Stimulated activated naive B cell treated with anti-CD40 and anti-IgM and Interleukin-4, amounts not matched to agents 10 μg/mL and 1 μg/mL and 100 μg/mL, for 72 hours (primary cell): ENCODE measurements at regions not wholly inside any gene's neighbourhood (a gene's known extent, or its start where the extent isn't known, plus 50 kb on each side); places are given as distances from the start of the nearest gene placed in this dataset.

Experiments
- ATAC-seq, 2 donors: fragments of 150-1000 bp; cut with Tn5 transposase; replicated peaks; 2 replicates each; pipeline ENCODE4 v1.10.0; 2021; ENCODE audit warnings: moderate library complexity in 1 of 2
- DNase-seq: peaks from one replicate; pipeline ENCODE4 v3.0.0; 2021
- H3K27ac Mint-ChIP-seq: one replicate; pipeline ENCODE4 v1.8.0; 2022; ENCODE audit warnings: mild to moderate bottlenecking, mixed read lengths
- H3K27me3 Mint-ChIP-seq, 2 donors: one replicate each; pipeline ENCODE4 v1.8.0; 2022; ENCODE audit warnings: mixed read lengths in 2 of 2
- H3K36me3 Mint-ChIP-seq, 2 donors: one replicate each; pipeline ENCODE4 v1.8.0; 2022; ENCODE audit warnings: mixed read lengths in 2 of 2, mild to moderate bottlenecking in 1 of 2
- H3K4me1 Mint-ChIP-seq, 2 donors: one replicate each; pipeline ENCODE4 v1.8.0; 2022; ENCODE audit warnings: mixed read lengths in 2 of 2, mild to moderate bottlenecking in 1 of 2
- H3K4me3 Mint-ChIP-seq, 2 donors: one replicate each; pipeline ENCODE4 v1.8.0; 2022; ENCODE audit warnings: mild to moderate bottlenecking in 2 of 2, mixed read lengths in 2 of 2, moderate library complexity in 1 of 2
- H3K9me3 Mint-ChIP-seq, 2 donors: one replicate each; pipeline ENCODE4 v1.8.0; 2022; ENCODE audit warnings: mixed read lengths in 2 of 2, mild to moderate bottlenecking in 1 of 2

- ATAC-seq (no peak), DNase-seq (no peak)
- H3K27me3 Mint-ChIP-seq, result no peaks in the 10 kb centered on the region
- H3K4me1 Mint-ChIP-seq, result peaks cover 16 to 32% of the 10 kb centered on the region in 2 donors
- no peak overlapping the region for H3K27ac Mint-ChIP-seq
- peaks cover 0 to 1% of the 10 kb centered on the region in 2 donors for H3K36me3 Mint-ChIP-seq
- H3K4me3 Mint-ChIP-seq, result no peak overlapping the region
- H3K9me3 Mint-ChIP-seq, result peaks cover 0 to 2% of the 10 kb centered on the region in 2 donors
These were observed 498.1 kb downstream of the COG6 start for GRCh38 chr13:40153516-40153915.

DNA sequence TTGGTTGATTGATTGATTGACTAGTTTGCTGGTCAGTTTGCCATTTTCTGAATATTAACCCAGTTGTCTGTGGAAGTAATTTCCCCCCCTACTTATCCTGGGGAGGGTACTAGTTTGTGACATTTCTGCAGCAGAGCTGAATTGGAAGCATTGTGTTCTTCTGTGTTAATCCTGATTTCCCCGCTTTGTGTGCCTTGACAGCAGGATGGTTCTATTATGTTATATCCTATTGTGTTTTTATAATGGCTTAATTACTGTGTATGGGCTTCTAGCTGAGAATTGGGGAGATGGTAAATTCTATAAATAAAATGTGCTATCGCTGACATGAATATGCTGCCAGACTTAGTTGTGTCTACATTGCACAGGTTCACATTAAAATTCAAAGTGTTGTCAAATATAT is 499.7 kb downstream of the COG6 start:
- Mint-ChIP-seq H3K9me3 (peaks cover 0 to 4% of the 10 kb centered on the region in 2 donors), H3K27ac (no peak overlapping the region)

DNA sequence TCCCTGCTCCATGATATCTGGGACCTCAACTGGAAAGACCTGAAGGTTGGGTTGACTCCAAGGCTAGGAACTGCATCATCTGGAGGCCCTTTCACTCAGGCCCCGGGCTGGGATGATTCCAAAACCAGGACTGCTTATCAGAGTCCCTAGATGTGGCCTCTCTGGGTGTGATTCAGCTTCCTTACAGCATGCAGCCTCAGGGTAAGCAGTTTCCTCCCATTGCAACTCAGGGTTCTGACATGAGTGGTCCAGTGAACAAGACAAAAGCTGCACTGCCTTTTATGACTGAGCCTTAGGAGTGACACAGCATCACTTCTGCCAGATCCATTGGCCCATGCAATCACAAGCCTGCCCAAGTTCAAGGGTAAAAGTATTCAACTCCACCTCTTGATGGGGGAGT is 502.8 kb downstream of the COG6 start:
- Mint-ChIP-seq H3K27me3 (no peaks in the 10 kb centered on the region), H3K9me3 (peaks cover 0 to 3% of the 10 kb centered on the region in 2 donors), H3K4me3 (no peak overlapping the region)

More for the DNA sequence above, 499.7 kb downstream of the COG6 start:
- Mint-ChIP-seq H3K36me3 (peaks cover 3 to 5% of the 10 kb centered on the region in 2 donors), H3K4me1 (peaks cover 17 to 35% of the 10 kb centered on the region in 2 donors), H3K4me3 (no peak overlapping the region), H3K27me3 (no peaks in the 10 kb centered on the region)
- ATAC-seq (no peak), DNase-seq (no peak)

DNA sequence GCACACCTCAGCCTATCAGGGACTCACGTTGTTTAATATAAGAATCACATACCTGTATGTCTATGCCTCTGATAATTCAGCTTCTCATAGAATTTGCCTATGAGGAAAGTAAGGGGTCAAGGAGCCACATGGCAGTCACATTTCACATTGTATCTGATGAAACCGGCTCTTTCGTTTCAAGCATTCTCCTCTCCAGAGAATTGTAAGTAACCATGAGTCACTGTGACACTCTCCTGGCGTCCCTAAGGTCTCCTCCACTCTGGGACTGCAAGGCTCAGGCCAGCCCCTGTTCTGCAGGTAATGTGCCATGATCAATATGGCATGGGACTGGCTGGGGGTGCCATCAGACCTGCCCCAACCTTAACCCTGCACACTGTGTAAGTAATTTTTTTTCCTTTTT is 503.3 kb downstream of the COG6 start:
- peaks cover 3 to 4% of the 10 kb centered on the region in 2 donors for H3K36me3 Mint-ChIP-seq
- peak overlapping the region; percentile 91 for H3K27ac Mint-ChIP-seq
- H3K4me3 Mint-ChIP-seq, result no peak overlapping the region
- H3K4me1 Mint-ChIP-seq, result peaks cover 39 to 53% of the 10 kb centered on the region in 2 donors
- H3K27me3 Mint-ChIP-seq, result no peaks in the 10 kb centered on the region
- DNase-seq (no peak), ATAC-seq (peak; percentile 23 to 38)
- peaks cover 0 to 3% of the 10 kb centered on the region in 2 donors for H3K9me3 Mint-ChIP-seq

More for the DNA sequence above, 502.8 kb downstream of the COG6 start:
- Mint-ChIP-seq H3K36me3 (peaks cover 3 to 4% of the 10 kb centered on the region in 2 donors), H3K4me1 (peaks cover 38 to 51% of the 10 kb centered on the region in 2 donors), H3K27ac (no peak overlapping the region)
- DNase-seq (no peak), ATAC-seq (peak; percentile 33 to 55)

GRCh38 chr13:40159736-40160135 is 504.3 kb downstream of the COG6 start:
- no peaks in the 10 kb centered on the region for H3K27me3 Mint-ChIP-seq
- DNase-seq, result no peak
- H3K9me3 Mint-ChIP-seq, result peaks cover 0 to 3% of the 10 kb centered on the region in 2 donors
- no peak overlapping the region for H3K4me3 Mint-ChIP-seq
- no peak for ATAC-seq
- peaks cover 39 to 60% of the 10 kb centered on the region in 2 donors for H3K4me1 Mint-ChIP-seq
- H3K36me3 Mint-ChIP-seq, result peaks cover 3 to 4% of the 10 kb centered on the region in 2 donors
- peak overlapping the region; percentile 39 for H3K27ac Mint-ChIP-seq

GRCh38 chr13:40160618-40161350 is 505.3 kb downstream of the COG6 start:
- Mint-ChIP-seq H3K36me3 (peaks cover 3 to 4% of the 10 kb centered on the region in 2 donors), H3K9me3 (peaks cover 0 to 3% of the 10 kb centered on the region in 2 donors), H3K4me1 (peaks cover 44 to 68% of the 10 kb centered on the region in 2 donors), H3K4me3 (peak overlapping the region; percentile 25 to 45), H3K27ac (peak overlapping the region; percentile 91), H3K27me3 (no peaks in the 10 kb centered on the region)
- ATAC-seq (peak; percentile 82 to 91), DNase-seq (peak; percentile 75)

GRCh38 chr13:40161351-40161810 is 505.1 kb downstream of the FOXO1 start:
- Mint-ChIP-seq H3K4me1 (peaks cover 46 to 73% of the 10 kb centered on the region in 2 donors), H3K27ac (peak overlapping the region; percentile 91), H3K36me3 (peaks cover 3 to 4% of the 10 kb centered on the region in 2 donors), H3K4me3 (peak overlapping the region; percentile 25 to 45), H3K9me3 (peaks cover 0 to 3% of the 10 kb centered on the region in 2 donors), H3K27me3 (no peaks in the 10 kb centered on the region)
- DNase-seq (peak; percentile 26), ATAC-seq (peak; percentile 63 to 69)

GRCh38 chr13:40161931-40162330 is 504.5 kb downstream of the FOXO1 start:
- peaks cover 3 to 4% of the 10 kb centered on the region in 2 donors for H3K36me3 Mint-ChIP-seq
- ATAC-seq (no peak), DNase-seq (no peak)
- peaks cover 49 to 79% of the 10 kb centered on the region in 2 donors for H3K4me1 Mint-ChIP-seq
- no peak overlapping the region for H3K4me3 Mint-ChIP-seq
- peak overlapping the region; percentile 83 for H3K27ac Mint-ChIP-seq
- H3K27me3 Mint-ChIP-seq, result no peaks in the 10 kb centered on the region
- peaks cover 0 to 3% of the 10 kb centered on the region in 2 donors for H3K9me3 Mint-ChIP-seq

DNA sequence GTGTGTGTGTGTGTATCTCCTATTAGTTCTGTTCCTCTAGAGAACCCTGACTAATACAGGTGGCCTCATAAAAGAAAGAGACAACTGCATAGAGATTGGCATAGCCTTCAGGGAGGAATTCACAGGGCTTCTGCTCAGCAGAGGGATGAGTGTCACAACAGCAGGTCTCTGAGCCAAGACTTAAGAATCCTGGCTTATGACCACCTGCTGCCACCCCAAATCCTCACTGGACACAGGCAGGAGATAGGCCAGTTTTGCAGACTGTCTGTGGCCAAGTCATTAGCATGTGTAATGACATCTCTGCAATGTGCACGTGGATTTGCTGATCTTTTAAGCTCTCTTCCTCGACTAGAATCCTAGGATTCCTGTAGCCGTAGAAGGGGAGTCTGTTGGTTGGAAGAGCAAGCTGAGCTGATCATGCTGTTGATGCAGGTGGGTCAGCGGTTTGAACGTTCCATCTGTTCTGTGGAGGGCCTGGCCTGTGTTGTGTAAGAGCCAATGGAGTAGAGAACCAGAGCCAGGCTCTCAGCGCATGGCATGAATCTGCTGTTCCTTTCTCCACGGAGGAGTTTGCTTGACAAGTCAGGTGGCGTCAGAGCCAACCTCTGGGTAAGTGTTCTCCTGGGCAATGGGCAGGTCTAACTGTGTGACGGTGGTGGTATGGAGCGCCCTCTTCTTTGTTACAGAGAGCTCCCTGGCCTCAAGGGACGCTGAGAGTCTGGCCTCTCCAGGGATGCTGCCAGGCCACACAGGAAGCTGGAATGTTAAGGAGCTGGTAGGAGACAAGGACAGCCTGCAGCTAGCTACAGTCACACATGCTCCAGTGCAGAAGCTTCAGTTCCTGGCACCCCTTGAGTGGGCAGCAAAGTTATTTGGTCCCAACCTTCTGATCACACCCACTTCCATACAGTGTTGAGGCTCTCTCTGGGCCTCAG is 503.1 kb downstream of the FOXO1 start:
- peaks cover 0 to 3% of the 10 kb centered on the region in 2 donors for H3K9me3 Mint-ChIP-seq
- DNase-seq (no peak), ATAC-seq (no peak)
- no peak overlapping the region for H3K4me3 Mint-ChIP-seq
- no peaks in the 10 kb centered on the region for H3K27me3 Mint-ChIP-seq
- H3K27ac Mint-ChIP-seq, result peak overlapping the region; percentile 14
- peaks cover 51 to 81% of the 10 kb centered on the region in 2 donors for H3K4me1 Mint-ChIP-seq
- H3K36me3 Mint-ChIP-seq, result peaks cover 3 to 4% of the 10 kb centered on the region in 2 donors

DNA sequence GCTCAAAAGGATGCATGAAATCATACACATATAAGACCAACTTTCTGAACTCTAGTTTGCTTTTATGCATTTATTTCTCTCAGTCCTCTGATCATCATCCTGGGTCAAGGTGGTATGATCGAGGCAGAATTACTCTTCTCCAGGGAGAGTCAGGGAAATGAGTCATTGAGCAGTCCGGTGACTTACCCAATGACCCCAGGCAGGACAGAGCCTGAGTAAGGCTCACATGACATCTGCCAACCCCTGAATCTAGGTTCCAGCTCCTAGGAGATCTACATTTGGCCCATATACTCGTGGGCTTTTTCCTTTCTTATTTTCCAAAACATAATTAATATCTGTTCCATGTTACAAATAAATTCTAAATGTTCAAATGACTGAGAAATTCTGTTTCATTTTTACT is 502.3 kb downstream of the FOXO1 start:
- peaks cover 0 to 1% of the 10 kb centered on the region in 2 donors for H3K36me3 Mint-ChIP-seq
- ATAC-seq (no peak), DNase-seq (no peak)
- H3K27me3 Mint-ChIP-seq, result no peaks in the 10 kb centered on the region
- H3K27ac Mint-ChIP-seq, result no peak overlapping the region
- H3K9me3 Mint-ChIP-seq, result peaks cover 0 to 1% of the 10 kb centered on the region in 2 donors
- H3K4me1 Mint-ChIP-seq, result peaks cover 45 to 81% of the 10 kb centered on the region in 2 donors
- H3K4me3 Mint-ChIP-seq, result no peak overlapping the region

GRCh38 chr13:40165316-40165932 is 501.0 kb downstream of the FOXO1 start:
- Mint-ChIP-seq H3K4me3 (no peak overlapping the region), H3K36me3 (no peaks in the 10 kb centered on the region)
- no peak for ATAC-seq

DNA sequence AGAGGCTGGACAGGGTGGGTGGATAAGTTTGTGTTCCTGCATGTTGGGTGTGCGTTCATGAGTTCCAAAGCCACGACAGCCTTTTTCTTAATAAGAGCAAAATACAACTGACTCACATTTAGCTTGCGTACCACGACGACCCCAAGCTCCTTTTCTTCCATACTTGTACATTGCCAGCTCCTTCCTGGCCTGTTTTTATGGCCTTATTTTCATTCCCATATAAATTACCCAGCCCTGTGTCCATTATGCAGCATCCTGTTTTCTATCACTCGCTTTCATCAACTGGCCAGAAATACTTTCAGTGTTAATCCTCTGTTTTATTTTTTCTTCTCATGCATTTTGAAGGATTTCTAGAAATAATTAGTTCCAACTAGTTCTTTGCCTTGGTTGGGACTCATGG is 499.1 kb downstream of the FOXO1 start:
- no peak overlapping the region for H3K27ac Mint-ChIP-seq
- DNase-seq (no peak), ATAC-seq (no peak)
- H3K27me3 Mint-ChIP-seq, result peaks cover 0 to 3% of the 10 kb centered on the region in 2 donors
- peaks cover 34 to 69% of the 10 kb centered on the region in 2 donors for H3K4me1 Mint-ChIP-seq
- H3K9me3 Mint-ChIP-seq, result peaks cover 0 to 4% of the 10 kb centered on the region in 2 donors
- H3K4me3 Mint-ChIP-seq, result no peak overlapping the region
- H3K36me3 Mint-ChIP-seq, result no peaks in the 10 kb centered on the region

More at GRCh38 chr13:40165316-40165932, 501.0 kb downstream of the FOXO1 start:
- Mint-ChIP-seq H3K4me1 (peaks cover 41 to 71% of the 10 kb centered on the region in 2 donors), H3K9me3 (peaks cover 0 to 1% of the 10 kb centered on the region in 2 donors), H3K27ac (no peak overlapping the region), H3K27me3 (no peaks in the 10 kb centered on the region)
- no peak for DNase-seq

DNA sequence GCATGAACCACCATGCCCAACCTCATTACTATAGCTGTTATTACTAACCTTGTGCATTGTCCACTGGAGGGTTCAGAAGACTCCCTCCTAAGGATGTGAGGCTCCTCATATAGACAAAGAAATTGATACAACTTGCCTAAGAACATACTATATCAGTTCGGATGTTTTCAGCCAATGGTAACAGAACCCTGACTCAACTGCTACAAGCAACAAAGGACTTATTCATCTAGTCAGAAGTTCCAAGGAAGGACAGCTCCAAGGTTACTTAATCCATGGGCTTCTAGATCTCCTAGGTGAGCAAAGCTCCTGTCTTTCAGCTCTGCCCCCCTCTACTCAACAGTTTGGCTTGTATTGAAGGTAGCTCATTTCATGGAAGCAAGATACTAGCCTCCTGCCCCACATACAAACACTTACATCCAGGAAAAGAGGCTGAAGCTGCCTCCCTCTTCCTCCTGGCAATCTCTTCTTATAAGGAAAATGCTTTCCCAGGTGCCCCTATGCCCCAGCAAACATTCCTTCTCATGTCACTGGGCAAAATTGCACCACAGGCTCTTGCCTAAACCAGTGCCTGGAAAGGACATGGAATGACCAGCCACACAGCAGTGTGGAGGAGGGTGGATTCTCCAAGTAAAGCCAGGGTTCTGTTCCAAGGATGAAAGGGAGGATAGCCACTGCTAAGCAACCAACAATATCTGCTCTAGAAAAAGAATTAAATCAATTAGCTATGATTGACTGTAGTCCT is 497.8 kb downstream of the FOXO1 start:
- ATAC-seq (no peak), DNase-seq (no peak)
- no peak overlapping the region for H3K4me3 Mint-ChIP-seq
- peaks cover 26 to 60% of the 10 kb centered on the region in 2 donors for H3K4me1 Mint-ChIP-seq
- H3K27me3 Mint-ChIP-seq, result peaks cover 7 to 13% of the 10 kb centered on the region in 2 donors
- no peak overlapping the region for H3K27ac Mint-ChIP-seq
- H3K36me3 Mint-ChIP-seq, result no peaks in the 10 kb centered on the region
- H3K9me3 Mint-ChIP-seq, result peaks cover 0 to 4% of the 10 kb centered on the region in 2 donors
